ENCODE measurements at regions not wholly inside any gene's neighbourhood (a gene's known extent, or its start where the extent isn't known, plus 50 kb on each side); places are given as distances from the start of the nearest gene placed in this dataset.

GRCh38 chr18:52070291-52070756 is 269.7 kb upstream of the DCC start (continued):
- TF ChIP-seq ATF2 (IDR thresholded peaks at IDR 0.05; ENCODE audit: low read length) (no peak), HDAC2 (IDR thresholded peaks at IDR 0.05; ENCODE audit: borderline replicate concordance in 1 of 2, low read depth in 2 of 2, low read length in 2 of 2) (no peak), RFX5 (IDR thresholded peaks at IDR 0.05; ENCODE audit: borderline replicate concordance, low read depth, low read length) (no peak), TAF7 (optimal IDR thresholded peaks at IDR 0.05; ENCODE audit: borderline replicate concordance, low read depth, low read length) (no peak), NRF1 (IDR thresholded peaks at IDR 0.05; ENCODE audit: low read depth, low read length) (no peak)
